ENCODE measurements at regions not wholly inside any gene's neighbourhood (a gene's known extent, or its start where the extent isn't known, plus 50 kb on each side); places are given as distances from the start of the nearest gene placed in this dataset.
A peak's percentile ranks its signal among the peaks of the same experiment; 100 is the strongest.

DNA sequence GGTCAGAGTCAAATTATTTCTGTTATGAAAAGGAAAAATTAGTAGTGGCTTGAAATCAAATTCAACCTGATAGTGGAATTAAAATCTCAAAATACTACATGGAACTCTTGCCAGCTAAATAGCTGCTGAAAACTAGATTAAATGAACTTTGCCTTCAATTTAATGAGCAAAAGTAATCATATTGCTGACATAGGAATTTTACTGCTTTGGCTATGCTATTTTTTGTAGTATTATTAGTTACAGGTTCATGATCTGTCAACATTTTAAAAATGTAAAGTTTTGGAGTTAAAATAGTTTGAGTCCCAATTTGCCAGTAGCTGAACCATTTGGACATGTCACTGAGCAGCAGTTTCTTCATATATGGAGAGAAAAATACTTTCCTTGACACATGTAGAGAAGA lies 81.4 kb downstream of the RERGL start:
- BruUV-seq (replicated peaks): no TSS peak
- no peaks in the 10 kb centered on the region for H3K27me3 Mint-ChIP-seq (ENCODE audit: insufficient read depth, unreplicated experiment)
- no peaks in the 10 kb centered on the region for H3K36me3 Mint-ChIP-seq (ENCODE audit: insufficient read depth, unreplicated experiment)
- intact Hi-C loops (cut with micrococcal nuclease; ENCODE audit: unreplicated experiment): no loop called here
- H3K9me3 Mint-ChIP-seq (ENCODE audit: unreplicated experiment): no peaks in the 10 kb centered on the region
- CTCF ChIA-PET: no interaction called here
- Histone ChIP-seq H3K27me3 (replicated peaks; ENCODE audit: control insufficient read depth, insufficient read depth, low read length) (no peaks in the 10 kb centered on the region), H3K9me3 (no peaks in the 10 kb centered on the region), H3K4me1 (no peaks in the 10 kb centered on the region), H3K4me3 (ENCODE audit: low read depth, low read length) (no peak overlapping the region), H3K36me3 (ENCODE audit: control insufficient read depth, insufficient read depth, low read length) (no peaks in the 10 kb centered on the region)
- TF ChIP-seq, protein P1, sequence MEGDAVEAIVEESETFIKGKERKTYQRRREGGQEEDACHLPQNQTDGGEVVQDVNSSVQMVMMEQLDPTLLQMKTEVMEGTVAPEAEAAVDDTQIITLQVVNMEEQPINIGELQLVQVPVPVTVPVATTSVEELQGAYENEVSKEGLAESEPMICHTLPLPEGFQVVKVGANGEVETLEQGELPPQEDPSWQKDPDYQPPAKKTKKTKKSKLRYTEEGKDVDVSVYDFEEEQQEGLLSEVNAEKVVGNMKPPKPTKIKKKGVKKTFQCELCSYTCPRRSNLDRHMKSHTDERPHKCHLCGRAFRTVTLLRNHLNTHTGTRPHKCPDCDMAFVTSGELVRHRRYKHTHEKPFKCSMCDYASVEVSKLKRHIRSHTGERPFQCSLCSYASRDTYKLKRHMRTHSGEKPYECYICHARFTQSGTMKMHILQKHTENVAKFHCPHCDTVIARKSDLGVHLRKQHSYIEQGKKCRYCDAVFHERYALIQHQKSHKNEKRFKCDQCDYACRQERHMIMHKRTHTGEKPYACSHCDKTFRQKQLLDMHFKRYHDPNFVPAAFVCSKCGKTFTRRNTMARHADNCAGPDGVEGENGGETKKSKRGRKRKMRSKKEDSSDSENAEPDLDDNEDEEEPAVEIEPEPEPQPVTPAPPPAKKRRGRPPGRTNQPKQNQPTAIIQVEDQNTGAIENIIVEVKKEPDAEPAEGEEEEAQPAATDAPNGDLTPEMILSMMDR (IDR thresholded peaks at IDR 0.05; ENCODE audit: insufficient read depth in 1 of 2, low read depth in 1 of 2, low read length in 1 of 2, severe bottlenecking in 1 of 2, unreplicated experiment in 1 of 2): no peak
- no peak overlapping the region for H3K4me3 Mint-ChIP-seq (ENCODE audit: unreplicated experiment)
- POLR2A ChIA-PET: no interaction called here
- H3K27ac Mint-ChIP-seq (ENCODE audit: unreplicated experiment): no peak overlapping the region
- DNase-seq: no peak
- no peaks in the 10 kb centered on the region for H3K4me1 Mint-ChIP-seq (ENCODE audit: low read depth, unreplicated experiment)

DNA sequence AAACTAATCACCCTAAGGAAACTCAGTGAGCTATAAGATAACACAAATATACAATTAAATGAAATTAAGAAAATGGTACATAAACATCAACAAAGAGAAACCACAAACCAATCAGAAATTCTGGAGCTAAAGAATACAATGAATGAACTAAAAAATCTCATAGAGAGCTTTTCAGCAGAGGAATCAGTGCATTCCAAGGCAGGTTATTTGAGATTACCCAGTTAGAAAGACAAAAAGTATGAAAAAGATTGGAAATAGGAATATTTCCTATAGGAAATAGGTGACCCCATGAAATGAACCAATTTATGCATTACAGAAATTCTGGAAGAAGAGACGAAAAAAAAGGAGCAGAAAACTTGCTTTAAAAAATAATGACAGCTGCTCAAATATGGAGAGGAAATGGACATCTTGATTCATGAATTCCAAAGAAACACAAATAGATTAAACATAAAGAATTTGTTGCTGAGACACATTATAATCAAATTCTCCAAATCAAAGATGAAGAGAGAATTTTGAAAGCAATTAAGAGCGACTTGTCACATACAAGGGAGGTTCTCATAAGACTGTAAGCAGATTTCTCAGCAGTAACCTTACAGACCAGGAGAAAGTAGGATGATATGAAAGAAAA lies 90.7 kb downstream of the RERGL start:
- TF ChIP-seq, protein P1 (IDR thresholded peaks at IDR 0.05; ENCODE audit: insufficient read depth in 1 of 2, low read depth in 1 of 2, low read length in 1 of 2, severe bottlenecking in 1 of 2, unreplicated experiment in 1 of 2): no peak
- DNase-seq: no peak
- intact Hi-C loops (cut with micrococcal nuclease; ENCODE audit: unreplicated experiment): no loop called here
- ChIA-PET POLR2A (no interaction called here), CTCF (no interaction called here)
- H3K4me1 ChIP-seq: no peaks in the 10 kb centered on the region
- H3K27me3 ChIP-seq (replicated peaks; ENCODE audit: control insufficient read depth, insufficient read depth, low read length): no peaks in the 10 kb centered on the region
- no peaks in the 10 kb centered on the region for H3K27me3 Mint-ChIP-seq (ENCODE audit: insufficient read depth, unreplicated experiment)
- H3K36me3 ChIP-seq (ENCODE audit: control insufficient read depth, insufficient read depth, low read length): no peaks in the 10 kb centered on the region
- no TSS peak for BruUV-seq (replicated peaks)
- no peak overlapping the region for H3K4me3 Mint-ChIP-seq (ENCODE audit: unreplicated experiment)
- H3K9me3 Mint-ChIP-seq (ENCODE audit: unreplicated experiment): peaks cover 27% of the 10 kb centered on the region
- peaks cover 14% of the 10 kb centered on the region; the same call in 1 of the 2 replicates for H3K9me3 ChIP-seq
- H3K36me3 Mint-ChIP-seq (ENCODE audit: insufficient read depth, unreplicated experiment): no peaks in the 10 kb centered on the region
- H3K4me3 ChIP-seq (ENCODE audit: low read depth, low read length): no peak overlapping the region
- H3K4me1 Mint-ChIP-seq (ENCODE audit: low read depth, unreplicated experiment): no peaks in the 10 kb centered on the region
- H3K27ac Mint-ChIP-seq (ENCODE audit: unreplicated experiment): no peak overlapping the region

DNA sequence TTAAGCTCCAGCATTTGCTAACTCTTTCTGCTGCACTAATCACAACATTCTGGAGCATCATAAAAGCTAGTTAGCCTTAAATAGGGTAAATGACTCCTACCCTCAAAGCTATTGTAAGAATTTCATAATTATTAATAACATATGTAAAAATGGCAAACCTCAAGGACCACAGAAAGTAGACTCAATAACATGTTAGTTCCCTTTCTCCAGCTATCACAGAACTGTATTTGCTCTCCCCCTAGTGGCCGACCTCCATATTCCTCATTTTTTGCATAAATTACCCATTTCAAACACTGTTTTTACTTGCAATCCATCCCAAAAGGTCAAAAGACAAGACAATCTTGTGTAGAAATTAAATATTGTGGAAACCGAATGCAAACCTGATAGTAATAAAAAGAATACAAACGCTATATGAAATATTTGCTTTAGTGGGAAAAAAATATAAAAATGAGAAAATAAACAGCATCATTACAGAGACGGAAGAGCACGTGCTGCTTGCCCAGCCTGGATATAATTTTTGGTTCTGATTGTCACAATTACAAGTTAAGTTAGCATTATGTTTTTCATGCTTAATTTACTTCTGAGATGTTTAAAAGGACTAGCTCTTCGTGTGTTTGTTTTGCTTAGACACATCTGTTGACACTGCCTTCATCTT lies 97.9 kb downstream of the RERGL start:
- CTCF ChIA-PET: interaction anchor here (0.6 kb wide), 1 partner anchor 32 kb away, joined by 3 read pairs; no protein-coding TSS in a partner anchor
- intact Hi-C loops (cut with micrococcal nuclease; ENCODE audit: unreplicated experiment): loop anchor here (2.0 to 5.0 kb wide), 2 partner anchors 63 to 95 kb away; no protein-coding TSS in a partner anchor
- Histone ChIP-seq H3K9me3 (no peaks in the 10 kb centered on the region), H3K4me3 (ENCODE audit: low read depth, low read length) (no peak overlapping the region), H3K4me1 (no peaks in the 10 kb centered on the region), H3K27me3 (replicated peaks; ENCODE audit: control insufficient read depth, insufficient read depth, low read length) (no peaks in the 10 kb centered on the region), H3K36me3 (ENCODE audit: control insufficient read depth, insufficient read depth, low read length) (no peaks in the 10 kb centered on the region)
- Mint-ChIP-seq H3K36me3 (ENCODE audit: insufficient read depth, unreplicated experiment) (no peaks in the 10 kb centered on the region), H3K27me3 (ENCODE audit: insufficient read depth, unreplicated experiment) (no peaks in the 10 kb centered on the region), H3K4me3 (ENCODE audit: unreplicated experiment) (no peak overlapping the region), H3K27ac (ENCODE audit: unreplicated experiment) (no peak overlapping the region), H3K4me1 (ENCODE audit: low read depth, unreplicated experiment) (no peaks in the 10 kb centered on the region), H3K9me3 (ENCODE audit: unreplicated experiment) (no peaks in the 10 kb centered on the region)
- TF ChIP-seq, protein P1 (IDR thresholded peaks at IDR 0.05; ENCODE audit: insufficient read depth in 1 of 2, low read depth in 1 of 2, low read length in 1 of 2, severe bottlenecking in 1 of 2, unreplicated experiment in 1 of 2): peak; percentile 89
- no TSS peak for BruUV-seq (replicated peaks)
- POLR2A ChIA-PET: no interaction called here
- DNase-seq: peak in 1 of 2 experiments; percentile 73

Measured in Caco-2 (cell line).